GM12878 (cell line): ENCODE measurements at regions not wholly inside any gene's neighbourhood (a gene's known extent, or its start where the extent isn't known, plus 50 kb on each side); places are given as distances from the start of the nearest gene placed in this dataset.

ENCODE experiments used
- CTCF ChIP-seq, 3 experiments: IDR thresholded peaks in 2 of 3; conservative IDR thresholded peaks in 1 of 3; 2 replicates each; pipeline ENCODE4 v1.5.1; 2011; ENCODE audit warnings: low read depth in 3 of 3, low read length in 3 of 3, mild to moderate bottlenecking in 3 of 3, control low read depth in 2 of 3, moderate library complexity in 2 of 3, inconsistent platforms in 1 of 3, mixed read lengths in 1 of 3; ENCODE audit not compliant: control insufficient read depth in 2 of 3, insufficient read depth in 1 of 3; ENCODE audit errors: extremely low read depth in 1 of 3
- E2F4 ChIP-seq: IDR thresholded peaks from 2 replicates; pipeline ENCODE4 v1.6.1; 2012; ENCODE audit warnings: low read depth, low read length, improper control_type of control experiment
- E4F1 ChIP-seq: fragments of 450-650 bp; IDR thresholded peaks from 2 replicates; pipeline ENCODE4 v1.6.1; 2018; ENCODE audit warnings: borderline replicate concordance, mild to moderate bottlenecking; ENCODE audit not compliant: partially characterized antibody
- EGR1 ChIP-seq, 2 experiments: IDR thresholded peaks; 1 replicate in 1 of 2; 2 replicates in 1 of 2; pipeline ENCODE4 v1.6.1; 2011 to 2012; ENCODE audit warnings: low read depth in 2 of 2, low read length in 2 of 2, borderline replicate concordance in 1 of 2, mild to moderate bottlenecking in 1 of 2, moderate library complexity in 1 of 2
- EZH2 ChIP-seq: IDR thresholded peaks from 2 replicates; pipeline ENCODE4 v1.6.1; 2012; ENCODE audit warnings: low read depth, mild to moderate bottlenecking, control low read depth, inconsistent platforms, low read length, borderline replicate concordance; ENCODE audit not compliant: control insufficient read depth
- KAT2A ChIP-seq: conservative IDR thresholded peaks from 2 replicates; pipeline ENCODE4 v1.6.1; 2011; ENCODE audit warnings: low read depth, low read length; ENCODE audit not compliant: control insufficient read depth
- MEF2A ChIP-seq: IDR thresholded peaks from 2 replicates; pipeline ENCODE4 v1.6.1; 2011; ENCODE audit warnings: low read depth, mild to moderate bottlenecking, low read length, moderate library complexity; ENCODE audit not compliant: insufficient read depth
- MTA2 ChIP-seq: fragments of 450-650 bp; IDR thresholded peaks from 2 replicates; pipeline ENCODE4 v1.6.1; 2016; ENCODE audit warnings: low read depth, mild to moderate bottlenecking, moderate library complexity
- NR2C2 ChIP-seq: IDR thresholded peaks from 2 replicates; pipeline ENCODE4 v1.6.1; 2011; ENCODE audit warnings: borderline replicate concordance, low read depth; ENCODE audit not compliant: control insufficient read depth, insufficient read length
- PBX3 ChIP-seq: IDR thresholded peaks from 2 replicates; pipeline ENCODE4 v1.6.1; 2011; ENCODE audit warnings: mild to moderate bottlenecking, low read depth, low read length, moderate library complexity; ENCODE audit not compliant: insufficient replicate concordance
- POLR2A ChIP-seq: IDR thresholded peaks from 2 replicates; pipeline ENCODE4 v1.6.1; 2011; ENCODE audit warnings: low read depth, mild to moderate bottlenecking, low read length
- RAD21 ChIP-seq: IDR thresholded peaks from 2 replicates; pipeline ENCODE4 v1.6.1; 2011; ENCODE audit warnings: mild to moderate bottlenecking, low read depth, low read length, moderate library complexity; ENCODE audit not compliant: insufficient read depth
- REST ChIP-seq: IDR thresholded peaks from 2 replicates; pipeline ENCODE4 v1.6.1; 2012; ENCODE audit warnings: mild to moderate bottlenecking, low read depth, low read length
- RFX5 ChIP-seq: IDR thresholded peaks from 2 replicates; pipeline ENCODE4 v1.6.1; 2011; ENCODE audit warnings: low read depth, low read length, improper control_type of control experiment

- TF ChIP-seq CTCF (IDR thresholded peaks at IDR 0.05 in 2 of 3, conservative IDR thresholded peaks at IDR 0.05 in 1 of 3; ENCODE audit: control insufficient read depth in 2 of 3, extremely low read depth in 1 of 3, insufficient read depth in 1 of 3, low read depth in 3 of 3, low read length in 3 of 3) (no peak), RFX5 (no peak), E2F4 (no peak), E4F1 (no peak), KAT2A (no peak), NR2C2 (no peak), REST (no peak), MTA2 (no peak), EZH2 (no peak), POLR2A (no peak), PBX3 (no peak), MEF2A (no peak), EGR1 (IDR thresholded peaks at IDR 0.05; ENCODE audit: borderline replicate concordance in 1 of 2, low read depth in 2 of 2, low read length in 2 of 2) (no peak), RAD21 (no peak)
Measured at GRCh38 chr3:72193771-72194430, 409.0 kb upstream of the PROK2 start.
